Esophagus muscularis mucosa (tissue), 4 donors: ENCODE measurements at regions not wholly inside any gene's neighbourhood (a gene's known extent, or its start where the extent isn't known, plus 50 kb on each side); places are given as distances from the start of the nearest gene placed in this dataset.

Experiments
- CTCF ChIP-seq, 3 experiments: fragments of 200-600 bp in 2 of 3; fragments of 450-650 bp in 1 of 3; sonication (generic) in 2 of 3; IDR thresholded peaks; one replicate each; pipeline ENCODE4 v1.5.1; 2017 to 2019; ENCODE audit warnings: antibody characterized with exemption in 3 of 3, mild to moderate bottlenecking in 2 of 3, moderate library complexity in 1 of 3
- EP300 ChIP-seq: sonication (generic); formaldehyde crosslinking; IDR thresholded peaks from one replicate; pipeline ENCODE4 v1.6.1; 2017; ENCODE audit warnings: antibody characterized with exemption
- POLR2A ChIP-seq: fragments of 450-650 bp; IDR thresholded peaks from one replicate; pipeline ENCODE4 v1.6.1; 2017; ENCODE audit warnings: antibody characterized with exemption, moderate library complexity, mild to moderate bottlenecking, low read depth

GRCh38 chr15:61798631-61799030 lies 261.6 kb downstream of the VPS13C start:
- TF ChIP-seq CTCF (IDR thresholded peaks at IDR 0.05), result no peak
- TF ChIP-seq POLR2A, result no peak
- no peak for TF ChIP-seq EP300
